HepG2 (cell line): ENCODE measurements at regions not wholly inside any gene's neighbourhood (a gene's known extent, or its start where the extent isn't known, plus 50 kb on each side); places are given as distances from the start of the nearest gene placed in this dataset.

Source experiments
- ATAC-seq: fragments of 200-7000 bp; cut with Tn5 transposase; 3 replicates; pipeline ENCODE4 v1.9.1; 2020; ENCODE audit warnings: mild to moderate bottlenecking, moderate library complexity
- BruUV-seq: library from RNA; stranded (reverse); fragments of 400-500 nt; replicated peaks from 2 replicates; lab custom pipeline; 2021; lab: Mats Ljungman, UMichigan
- CTCF ChIA-PET: fragments of 300-600 bp; formaldehyde crosslinking; extraction: SDS; loops from one replicate; lab custom pipeline; 2021; ENCODE audit warnings: low total read pairs, inconsistent platforms, low intra/inter-chr PET ratio; lab: Yijun Ruan, JAX
- POLR2A ChIA-PET: fragments of 350-600 bp; sonication (Branson Sonifier 250); formaldehyde crosslinking; loops from one replicate; lab custom pipeline; 2020; ENCODE audit warnings: antibody characterized with exemption, inconsistent platforms; lab: Yijun Ruan, JAX
- DNase-seq: peaks from one replicate; pipeline ENCODE4 v3.0.0-alpha.2; 2015; ENCODE audit warnings: low spot score
- FAIRE-seq: peaks from 3 replicates; lab custom pipeline; 2011; peaks lifted over from hg19 to GRCh38; lab: Jason Lieb, UNC
- H2AFZ ChIP-seq: one replicate; pipeline ENCODE4 v1.6.1; 2011; ENCODE audit warnings: low read length, inconsistent platforms
- H3K27ac ChIP-seq: fragments of 300-600 bp; 3 replicates; pipeline ENCODE4 v1.8.0; 2011; ENCODE audit warnings: mixed run types, mild to moderate bottlenecking, mixed read lengths, low read length, inconsistent platforms; ENCODE audit not compliant: insufficient read depth; ENCODE audit errors: extremely low read length
- H3K27me3 ChIP-seq, 2 experiments: fragments of 200-600 bp in 1 of 2; 2 replicates in 1 of 2; 3 replicates in 1 of 2; pipeline versions ENCODE4 v1.6.0 to v1.8.0; 2011; ENCODE audit warnings: low read length in 2 of 2, mild to moderate bottlenecking in 2 of 2, moderate library complexity in 2 of 2, inconsistent platforms in 1 of 2; ENCODE audit not compliant: insufficient read depth in 2 of 2, control insufficient read depth in 1 of 2
- H3K36me3 ChIP-seq, 2 experiments: fragments of 200-600 bp in 1 of 2; replicated peaks in 1 of 2; 2 replicates in 1 of 2; 3 replicates in 1 of 2; pipeline versions ENCODE4 v1.5.1 to v1.8.0; 2011; ENCODE audit warnings: low read length in 2 of 2, inconsistent platforms in 1 of 2; ENCODE audit not compliant: insufficient read depth in 2 of 2, control insufficient read depth in 1 of 2
- H3K4me1 ChIP-seq: 2 replicates; pipeline ENCODE4 v1.5.1; 2012; ENCODE audit warnings: low read length, inconsistent platforms; ENCODE audit not compliant: insufficient read depth
- H3K4me2 ChIP-seq: 2 replicates; pipeline ENCODE4 v1.6.0; 2011; ENCODE audit warnings: low read depth, low read length, inconsistent platforms
- H3K4me3 ChIP-seq, 3 experiments: fragments of 200-600 bp in 1 of 3; sonication (generic), shearing (Covaris generic) in 1 of 3; replicated peaks in 1 of 3; 2 replicates each; pipeline ENCODE4 v1.5.1; 2011 to 2016; ENCODE audit warnings: low read length in 3 of 3, inconsistent platforms in 2 of 3, low read depth in 2 of 3, mild to moderate bottlenecking in 2 of 3, control low read depth in 1 of 3, mixed read lengths in 1 of 3; ENCODE audit not compliant: insufficient read depth in 1 of 3
- H3K79me2 ChIP-seq: one replicate; pipeline ENCODE4 v1.6.1; 2011; ENCODE audit warnings: low read length, inconsistent platforms; ENCODE audit not compliant: insufficient read depth
- H3K9ac ChIP-seq: 2 replicates; pipeline ENCODE4 v1.6.0; 2011; ENCODE audit warnings: mild to moderate bottlenecking, low read depth, low read length, inconsistent platforms; ENCODE audit not compliant: insufficient read depth
- H3K9me3 ChIP-seq: 2 replicates; pipeline ENCODE4 v1.5.1; 2012; ENCODE audit warnings: mild to moderate bottlenecking, low read length
- H4K20me1 ChIP-seq: 2 replicates; pipeline ENCODE4 v1.6.0; 2011; ENCODE audit warnings: inconsistent platforms, mild to moderate bottlenecking, low read length, moderate library complexity; ENCODE audit not compliant: insufficient read depth
- BCL6 ChIP-seq: IDR thresholded peaks from 2 replicates; pipeline ENCODE4 v1.6.1; 2016; ENCODE audit warnings: missing genetic modification reagents, missing compliant biosample characterization
- HDAC1 ChIP-seq: sonication (generic); formaldehyde crosslinking; IDR thresholded peaks from 2 replicates; pipeline ENCODE4 v1.5.1; 2020; ENCODE audit warnings: mild to moderate bottlenecking, missing genetic modification reagents
- RAD51 ChIP-seq: fragments of 450-650 bp; IDR thresholded peaks from 2 replicates; pipeline ENCODE4 v1.6.1; 2016; ENCODE audit warnings: borderline replicate concordance
- ZBTB26 ChIP-seq: IDR thresholded peaks from 2 replicates; pipeline ENCODE4 v1.6.1; 2016; ENCODE audit warnings: missing compliant biosample characterization, missing genetic modification reagents, borderline replicate concordance
- ZBTB49 ChIP-seq: sonication (generic); formaldehyde crosslinking; IDR thresholded peaks from 2 replicates; pipeline ENCODE4 v1.4.0; 2020; ENCODE audit warnings: missing genetic modification reagents, borderline replicate concordance
- ZMYM4 ChIP-seq: sonication (generic); formaldehyde crosslinking; IDR thresholded peaks from 2 replicates; pipeline ENCODE4 v1.8.1; 2023; ENCODE audit warnings: mild to moderate bottlenecking, missing genetic modification reagents
- ZNF558 ChIP-seq: sonication (generic); formaldehyde crosslinking; IDR thresholded peaks from 2 replicates; pipeline ENCODE4 v1.9.0; 2022; ENCODE audit warnings: mild to moderate bottlenecking, missing genetic modification reagents, borderline replicate concordance
- ZNF639 ChIP-seq: conservative IDR thresholded peaks from 2 replicates; pipeline ENCODE4 v1.6.1; 2018; ENCODE audit warnings: missing genetic modification reagents
- ZNF768 ChIP-seq: sonication (generic); formaldehyde crosslinking; IDR thresholded peaks from 2 replicates; pipeline ENCODE4 v1.4.0; 2020; ENCODE audit warnings: missing genetic modification reagents
- in situ Hi-C: cut with HindIII; loops from 2 replicates; pipeline ENCODE4 v1.10.0; 2017; ENCODE audit warnings: low pct_unique_long_range_greater_than_20kb; ENCODE audit not compliant: extremely low pct_ligation_motif_present
- intact Hi-C: fragments of 100-400 bp; cut with micrococcal nuclease; formaldehyde crosslinking; loops from one replicate; pipeline ENCODE4 v1.10.0; 2022; ENCODE audit not compliant: unreplicated experiment

- no peaks in the 10 kb centered on the region for H3K36me3 ChIP-seq
- ATAC-seq (no peak), FAIRE-seq (no peak)
These were observed 85.6 kb upstream of the RASGEF1B start for GRCh38 chr4:81557306-81557705.

More at GRCh38 chr4:81557306-81557705, 85.6 kb upstream of the RASGEF1B start:
- ChIA-PET CTCF (no interaction called here), POLR2A (no interaction called here)
- Histone ChIP-seq H4K20me1 (no peaks in the 10 kb centered on the region), H3K27ac (no peak overlapping the region), H3K27me3 (no peaks in the 10 kb centered on the region), H3K4me1 (no peaks in the 10 kb centered on the region), H3K4me2 (no peak overlapping the region), H3K4me3 (no peak overlapping the region), H3K79me2 (no peaks in the 10 kb centered on the region), H2AFZ (no peak overlapping the region), H3K9me3 (no peaks in the 10 kb centered on the region), H3K9ac (no peak overlapping the region)
- DNase-seq: no peak
- intact Hi-C loops: no loop called here
- in situ Hi-C loops: no loop called here
- no peak for TF ChIP-seq ZNF639 (CRISPR knock-in tag)
- no peak for TF ChIP-seq ZNF768 (CRISPR knock-in tag)
- TF ChIP-seq HDAC1 (CRISPR knock-in tag): no peak
- TF ChIP-seq RAD51: no peak
- TF ChIP-seq BCL6 (CRISPR knock-in tag): no peak
- no peak for TF ChIP-seq ZBTB49 (CRISPR knock-in tag)
- no peak for TF ChIP-seq ZNF558 (CRISPR knock-in tag)
- no peak for TF ChIP-seq ZMYM4 (CRISPR knock-in tag)
- no peak for TF ChIP-seq ZBTB26 (CRISPR knock-in tag)
- no TSS peak for BruUV-seq
